ENCODE measurements at regions not wholly inside any gene's neighbourhood (a gene's known extent, or its start where the extent isn't known, plus 50 kb on each side); places are given as distances from the start of the nearest gene placed in this dataset.

DNA sequence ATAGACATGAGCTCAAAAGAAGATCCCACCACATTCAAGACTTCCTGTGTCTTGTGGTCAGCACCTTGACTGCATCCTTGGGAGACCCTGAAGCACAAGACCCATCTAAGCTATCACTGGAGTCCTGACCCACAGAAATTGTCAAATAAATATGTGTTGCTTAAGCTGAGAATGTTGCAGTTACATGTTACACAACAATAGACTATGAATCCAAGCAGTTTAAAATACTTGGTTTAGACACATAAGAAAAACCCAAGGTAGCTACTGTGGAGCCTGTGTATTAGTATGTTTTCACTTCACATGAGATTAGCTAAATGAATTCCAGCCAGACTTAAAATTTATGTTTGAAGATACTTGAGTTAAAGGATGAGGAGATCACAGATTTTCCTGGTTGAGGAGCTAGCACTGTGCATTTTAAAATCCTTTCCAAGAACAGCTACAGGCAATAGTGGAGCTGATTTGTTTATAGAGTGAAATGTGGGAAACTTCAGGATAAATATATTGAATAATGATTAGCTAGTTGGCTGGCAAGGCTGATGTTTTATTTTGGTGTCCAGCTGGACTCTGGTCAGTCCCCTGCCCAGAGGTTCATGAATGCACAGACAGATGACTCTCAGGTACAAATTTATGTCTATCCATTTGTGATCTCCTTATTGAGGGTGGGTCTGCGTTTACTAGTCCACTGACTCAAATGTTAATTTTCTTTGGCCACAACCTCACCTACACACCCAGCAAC, 1527.7 kb downstream of the NLGN4Y start:
- TF ChIP-seq, protein P1, sequence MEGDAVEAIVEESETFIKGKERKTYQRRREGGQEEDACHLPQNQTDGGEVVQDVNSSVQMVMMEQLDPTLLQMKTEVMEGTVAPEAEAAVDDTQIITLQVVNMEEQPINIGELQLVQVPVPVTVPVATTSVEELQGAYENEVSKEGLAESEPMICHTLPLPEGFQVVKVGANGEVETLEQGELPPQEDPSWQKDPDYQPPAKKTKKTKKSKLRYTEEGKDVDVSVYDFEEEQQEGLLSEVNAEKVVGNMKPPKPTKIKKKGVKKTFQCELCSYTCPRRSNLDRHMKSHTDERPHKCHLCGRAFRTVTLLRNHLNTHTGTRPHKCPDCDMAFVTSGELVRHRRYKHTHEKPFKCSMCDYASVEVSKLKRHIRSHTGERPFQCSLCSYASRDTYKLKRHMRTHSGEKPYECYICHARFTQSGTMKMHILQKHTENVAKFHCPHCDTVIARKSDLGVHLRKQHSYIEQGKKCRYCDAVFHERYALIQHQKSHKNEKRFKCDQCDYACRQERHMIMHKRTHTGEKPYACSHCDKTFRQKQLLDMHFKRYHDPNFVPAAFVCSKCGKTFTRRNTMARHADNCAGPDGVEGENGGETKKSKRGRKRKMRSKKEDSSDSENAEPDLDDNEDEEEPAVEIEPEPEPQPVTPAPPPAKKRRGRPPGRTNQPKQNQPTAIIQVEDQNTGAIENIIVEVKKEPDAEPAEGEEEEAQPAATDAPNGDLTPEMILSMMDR (IDR thresholded peaks at IDR 0.05): no peak
- TF ChIP-seq POLR2A (IDR thresholded peaks at IDR 0.05): no peak
